ENCODE measurements at regions not wholly inside any gene's neighbourhood (a gene's known extent, or its start where the extent isn't known, plus 50 kb on each side); places are given as distances from the start of the nearest gene placed in this dataset.

DNA sequence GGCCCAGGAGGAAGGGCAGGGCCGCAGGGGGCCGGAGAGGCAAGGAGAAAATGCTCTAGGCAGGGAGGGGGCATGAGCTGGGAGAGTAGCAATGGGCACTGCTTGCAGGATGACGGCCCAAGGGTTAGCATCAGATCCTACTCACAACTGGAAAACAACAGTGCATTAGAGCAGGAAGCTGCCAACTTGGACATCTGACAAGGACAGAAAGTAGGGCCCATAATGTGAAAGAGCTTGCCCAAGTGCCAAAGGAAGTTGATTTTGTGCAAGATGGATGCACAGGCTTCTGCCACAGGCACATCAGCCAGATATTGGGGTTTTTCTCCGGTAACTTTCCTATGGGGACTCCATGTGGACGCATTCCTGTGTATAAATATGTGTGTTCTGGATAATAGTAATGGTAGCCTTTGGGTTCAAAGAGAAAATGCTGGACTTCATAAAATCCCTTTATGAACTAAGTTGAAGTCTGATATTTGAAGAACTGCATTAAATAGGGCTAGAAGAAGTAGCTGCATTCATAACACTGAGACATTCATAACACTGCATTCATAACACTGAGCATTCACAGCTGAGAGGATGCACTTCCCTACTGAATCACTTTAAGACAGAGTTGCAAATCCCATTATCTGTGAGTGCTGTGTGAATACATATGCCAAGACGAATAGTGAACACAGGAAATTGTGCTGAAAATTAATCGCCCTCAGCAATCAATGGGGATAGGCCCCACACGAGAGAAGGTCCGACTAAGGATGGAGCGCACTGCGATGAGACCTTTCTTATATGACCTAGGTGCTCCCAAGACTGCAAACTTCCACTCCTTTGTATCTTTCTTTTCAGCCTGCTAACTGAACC is 235.6 kb upstream of the PRDM1 start:
- no peak for ATAC-seq (ENCODE audit: low read depth)
- Mint-ChIP-seq H3K36me3 (no peaks in the 10 kb centered on the region), H3K4me1 (no peaks in the 10 kb centered on the region), H3K27me3 (peaks cover 3% of the 10 kb centered on the region), H3K27ac (no peak overlapping the region), H3K9me3 (peaks cover 1% of the 10 kb centered on the region), H3K4me3 (no peak overlapping the region)
- POLR2A ChIA-PET: no interaction called here
- DNase-seq: no peak

DNA sequence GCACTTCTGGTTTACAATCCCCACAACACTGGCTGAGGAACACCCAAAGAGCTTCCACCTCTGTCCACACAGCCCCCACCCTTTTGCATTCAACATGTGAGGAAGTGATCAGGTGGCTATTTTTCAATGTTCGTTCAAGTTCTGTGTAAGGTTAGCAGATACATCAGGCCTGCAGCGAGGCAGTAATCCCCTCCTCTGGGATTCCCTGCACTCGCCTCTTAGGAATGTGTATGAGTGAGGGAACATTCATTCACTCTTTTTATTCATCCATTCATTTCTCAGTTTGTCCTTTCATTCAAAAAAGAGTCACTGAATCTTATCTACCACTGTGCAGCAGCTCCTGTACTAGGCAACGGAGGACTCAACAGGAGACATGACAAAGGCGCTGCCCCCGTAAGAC is 236.4 kb upstream of the PRDM1 start:
- DNase-seq (no peak), ATAC-seq (ENCODE audit: low read depth) (no peak)
- no peaks in the 10 kb centered on the region for H3K36me3 Mint-ChIP-seq
- H3K9me3 Mint-ChIP-seq: peaks cover 1% of the 10 kb centered on the region
- no peak overlapping the region for H3K27ac Mint-ChIP-seq
- POLR2A ChIA-PET: no interaction called here
- peaks cover 3% of the 10 kb centered on the region for H3K27me3 Mint-ChIP-seq
- no peaks in the 10 kb centered on the region for H3K4me1 Mint-ChIP-seq
- H3K4me3 Mint-ChIP-seq: no peak overlapping the region

GRCh38 chr6:105847433-105847832 is 238.7 kb upstream of the PRDM1 start:
- ATAC-seq (ENCODE audit: low read depth) (no peak), DNase-seq (no peak)
- Mint-ChIP-seq H3K4me1 (no peaks in the 10 kb centered on the region), H3K36me3 (no peaks in the 10 kb centered on the region), H3K9me3 (no peaks in the 10 kb centered on the region), H3K27me3 (peaks cover 7% of the 10 kb centered on the region), H3K27ac (no peak overlapping the region), H3K4me3 (no peak overlapping the region)
- POLR2A ChIA-PET: no interaction called here

- H3K9me3 Mint-ChIP-seq: no peaks in the 10 kb centered on the region
- no peak overlapping the region for H3K4me3 Mint-ChIP-seq
- POLR2A ChIA-PET: no interaction called here
- no peak for DNase-seq
- H3K27ac Mint-ChIP-seq: no peak overlapping the region
- ATAC-seq (ENCODE audit: low read depth): no peak
- peaks cover 14% of the 10 kb centered on the region for H3K27me3 Mint-ChIP-seq
- H3K36me3 Mint-ChIP-seq: peaks cover 1% of the 10 kb centered on the region
- no peaks in the 10 kb centered on the region for H3K4me1 Mint-ChIP-seq
Measured at GRCh38 chr6:105844275-105844883, 241.8 kb upstream of the PRDM1 start.

DNA sequence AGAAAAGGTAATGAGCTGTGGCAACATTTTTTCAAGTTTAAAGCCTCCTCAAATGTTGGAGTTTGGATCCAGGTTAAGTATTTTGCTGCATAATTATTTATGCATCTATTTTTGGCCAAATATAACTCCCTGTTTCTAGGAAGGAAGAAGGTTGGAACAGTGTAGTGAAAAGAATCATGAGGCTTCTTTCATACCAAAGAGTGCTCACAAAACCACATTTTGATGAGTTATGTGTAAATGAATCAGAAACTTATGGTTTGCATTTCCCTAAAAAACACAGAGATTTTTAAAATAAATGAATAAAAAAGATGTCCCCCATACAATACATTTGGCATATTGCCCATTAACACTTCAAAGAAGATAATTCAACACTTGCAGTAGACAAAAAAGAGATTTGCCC is 246.9 kb upstream of the PRDM1 start:
- Mint-ChIP-seq H3K9me3 (no peaks in the 10 kb centered on the region), H3K4me3 (no peak overlapping the region), H3K4me1 (no peaks in the 10 kb centered on the region), H3K27me3 (peaks cover 13% of the 10 kb centered on the region), H3K36me3 (peaks cover 3% of the 10 kb centered on the region), H3K27ac (no peak overlapping the region)
- POLR2A ChIA-PET: no interaction called here
- no peak for DNase-seq
- ATAC-seq (ENCODE audit: low read depth): no peak

DNA sequence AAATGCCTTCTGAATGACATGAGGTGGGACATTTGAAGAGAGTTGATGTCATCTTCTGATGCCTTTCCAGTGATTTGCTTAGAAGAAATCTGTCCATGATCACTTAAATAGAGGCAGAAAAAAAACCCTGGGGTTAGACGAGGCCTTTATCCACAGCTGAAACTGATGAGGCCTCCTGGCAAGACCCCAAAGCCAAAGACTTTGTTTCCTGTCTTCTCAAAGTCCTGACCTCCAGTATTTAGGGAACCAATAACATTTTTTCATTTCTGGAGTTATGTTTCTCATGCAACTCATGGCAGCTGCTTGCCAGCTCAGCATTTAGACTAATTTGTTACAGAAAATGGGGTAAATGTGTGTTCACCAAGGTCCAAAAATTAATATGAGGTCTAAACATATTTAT is 248.0 kb upstream of the PRDM1 start:
- no peak for DNase-seq
- Mint-ChIP-seq H3K4me3 (no peak overlapping the region), H3K27me3 (peaks cover 10% of the 10 kb centered on the region), H3K9me3 (no peaks in the 10 kb centered on the region), H3K27ac (no peak overlapping the region), H3K4me1 (no peaks in the 10 kb centered on the region), H3K36me3 (peaks cover 3% of the 10 kb centered on the region)
- POLR2A ChIA-PET: no interaction called here
- ATAC-seq (ENCODE audit: low read depth): no peak

DNA sequence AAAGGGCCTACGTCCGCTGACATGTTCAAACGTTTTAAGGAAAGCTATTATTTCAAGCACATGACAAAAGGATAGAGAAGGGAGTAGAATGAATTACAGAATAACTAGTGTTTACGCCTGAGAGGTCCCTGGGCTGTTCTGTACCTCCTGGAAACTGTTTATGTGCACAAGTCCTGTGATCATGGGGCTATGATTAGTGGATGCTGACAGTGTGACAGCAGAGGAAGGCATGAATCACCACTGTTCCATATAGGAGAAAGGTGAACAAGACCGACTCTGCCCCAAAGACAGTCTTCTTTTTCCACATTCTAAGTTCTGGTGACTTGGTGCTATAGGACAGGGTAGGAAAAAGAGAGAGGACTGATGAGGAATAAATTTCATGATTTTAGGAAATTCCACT is 249.2 kb upstream of the PRDM1 start:
- DNase-seq (no peak), ATAC-seq (ENCODE audit: low read depth) (no peak)
- peaks cover 10% of the 10 kb centered on the region for H3K27me3 Mint-ChIP-seq
- no peaks in the 10 kb centered on the region for H3K9me3 Mint-ChIP-seq
- no peaks in the 10 kb centered on the region for H3K4me1 Mint-ChIP-seq
- no peak overlapping the region for H3K4me3 Mint-ChIP-seq
- H3K36me3 Mint-ChIP-seq: peaks cover 3% of the 10 kb centered on the region
- POLR2A ChIA-PET: no interaction called here
- H3K27ac Mint-ChIP-seq: no peak overlapping the region

DNA sequence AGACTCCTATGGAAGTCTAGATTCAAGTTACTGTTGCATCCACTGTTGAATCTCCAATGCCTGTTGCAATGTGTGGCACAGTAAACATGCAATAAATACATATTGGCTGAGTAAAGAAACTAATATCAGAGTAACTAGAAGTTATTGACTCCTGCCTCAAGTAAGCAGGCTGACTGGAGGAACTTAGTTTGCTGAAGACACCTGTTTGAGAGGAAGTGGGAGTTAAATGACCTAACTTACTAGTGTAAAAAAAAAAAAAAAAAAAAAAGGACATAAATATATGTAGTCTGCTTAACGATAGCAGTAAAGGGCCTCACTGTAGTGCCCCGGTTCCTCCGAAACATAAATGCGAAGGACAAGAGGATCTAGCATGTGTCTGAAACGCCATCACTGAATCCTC is 249.8 kb upstream of the PRDM1 start:
- POLR2A ChIA-PET: no interaction called here
- H3K4me3 Mint-ChIP-seq: no peak overlapping the region
- H3K27me3 Mint-ChIP-seq: peaks cover 10% of the 10 kb centered on the region

GRCh38 chr6:105835373-105835772 is 250.8 kb upstream of the PRDM1 start:
- no peak for DNase-seq
- H3K27me3 Mint-ChIP-seq: peaks cover 7% of the 10 kb centered on the region
- POLR2A ChIA-PET: no interaction called here
- no peaks in the 10 kb centered on the region for H3K9me3 Mint-ChIP-seq
- H3K27ac Mint-ChIP-seq: no peak overlapping the region
- H3K4me1 Mint-ChIP-seq: no peaks in the 10 kb centered on the region
- H3K36me3 Mint-ChIP-seq: peaks cover 5% of the 10 kb centered on the region
- no peak for ATAC-seq (ENCODE audit: low read depth)
- no peak overlapping the region for H3K4me3 Mint-ChIP-seq

More for the DNA sequence above, 249.8 kb upstream of the PRDM1 start:
- DNase-seq (no peak), ATAC-seq (ENCODE audit: low read depth) (no peak)
- H3K36me3 Mint-ChIP-seq: peaks cover 5% of the 10 kb centered on the region
- no peaks in the 10 kb centered on the region for H3K4me1 Mint-ChIP-seq
- H3K27ac Mint-ChIP-seq: no peak overlapping the region
- no peaks in the 10 kb centered on the region for H3K9me3 Mint-ChIP-seq

DNA sequence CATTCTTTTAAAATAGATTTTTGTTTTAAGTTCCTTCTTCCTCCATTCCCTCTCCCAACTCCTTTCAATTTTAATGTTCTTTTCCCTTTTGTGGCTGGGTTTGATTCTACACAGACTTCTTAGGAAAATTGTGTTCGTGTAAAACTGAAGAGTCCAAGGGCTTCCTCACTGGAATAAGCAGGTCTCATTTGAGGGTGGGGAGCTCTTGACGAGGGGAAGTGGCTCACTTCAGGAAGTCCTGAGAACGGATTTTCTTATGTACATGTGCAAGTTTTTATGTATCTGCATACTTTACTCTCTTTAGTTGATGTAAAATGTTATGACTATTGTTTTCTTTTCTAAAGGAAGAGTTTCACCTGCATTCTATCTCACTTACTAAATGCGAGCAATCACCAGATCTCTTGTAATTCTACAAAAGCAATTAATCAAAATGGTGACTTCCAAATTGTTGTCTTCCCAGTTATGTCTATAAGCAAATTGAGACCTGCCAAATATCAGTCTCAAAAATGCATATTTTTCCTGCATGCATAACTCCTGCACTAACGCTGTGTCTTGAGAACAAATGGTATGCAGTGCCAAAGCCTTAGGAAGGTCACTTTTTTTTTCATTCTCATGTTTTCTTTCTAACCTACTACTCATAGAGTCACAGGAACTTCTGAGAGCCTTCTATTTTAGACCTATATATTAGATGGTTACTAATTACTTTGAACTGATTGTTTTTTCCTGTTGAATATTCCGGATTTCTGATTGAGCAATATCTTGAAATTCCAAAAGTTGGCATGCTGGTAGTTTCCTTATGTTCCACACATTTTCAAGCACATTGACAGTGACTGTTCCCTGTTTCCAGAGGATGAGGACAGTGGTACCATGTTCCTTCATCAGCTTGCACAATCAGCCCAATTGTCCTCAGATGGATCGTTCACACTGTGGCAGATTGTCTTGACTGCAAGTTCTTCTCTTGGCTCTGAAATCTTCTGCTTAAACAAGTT is 251.9 kb upstream of the PRDM1 start:
- Mint-ChIP-seq H3K27me3 (peaks cover 2% of the 10 kb centered on the region), H3K4me3 (no peak overlapping the region), H3K27ac (no peak overlapping the region), H3K4me1 (no peaks in the 10 kb centered on the region), H3K36me3 (peaks cover 3% of the 10 kb centered on the region), H3K9me3 (no peaks in the 10 kb centered on the region)
- POLR2A ChIA-PET: no interaction called here
- no peak for DNase-seq
- ATAC-seq (ENCODE audit: low read depth): no peak

DNA sequence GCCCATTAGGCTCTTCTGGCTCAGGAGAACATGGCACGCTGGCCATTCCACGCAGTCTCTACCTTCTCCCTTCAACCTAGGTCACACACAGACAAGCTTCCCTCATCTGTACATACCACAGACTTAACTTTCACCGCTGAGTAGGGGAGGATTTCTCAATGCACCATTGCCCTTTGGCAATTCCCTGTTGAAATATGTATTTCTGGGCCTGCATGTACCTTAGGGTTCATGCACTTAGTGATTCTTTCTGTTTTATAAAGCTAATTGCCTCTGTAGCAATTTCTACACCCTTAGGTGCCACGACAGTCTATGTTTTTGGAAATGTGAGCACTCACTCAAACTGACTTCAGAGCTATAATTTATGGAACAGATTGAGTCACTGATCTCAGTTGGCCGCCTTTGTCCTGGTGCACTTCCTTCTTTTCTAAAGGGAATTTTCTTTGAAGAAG is 253.8 kb upstream of the PRDM1 start:
- Mint-ChIP-seq H3K36me3 (peaks cover 3% of the 10 kb centered on the region), H3K27ac (no peak overlapping the region), H3K27me3 (no peaks in the 10 kb centered on the region), H3K4me3 (no peak overlapping the region), H3K4me1 (no peaks in the 10 kb centered on the region), H3K9me3 (no peaks in the 10 kb centered on the region)
- ATAC-seq (ENCODE audit: low read depth) (no peak), DNase-seq (no peak)
- POLR2A ChIA-PET: no interaction called here

DNA sequence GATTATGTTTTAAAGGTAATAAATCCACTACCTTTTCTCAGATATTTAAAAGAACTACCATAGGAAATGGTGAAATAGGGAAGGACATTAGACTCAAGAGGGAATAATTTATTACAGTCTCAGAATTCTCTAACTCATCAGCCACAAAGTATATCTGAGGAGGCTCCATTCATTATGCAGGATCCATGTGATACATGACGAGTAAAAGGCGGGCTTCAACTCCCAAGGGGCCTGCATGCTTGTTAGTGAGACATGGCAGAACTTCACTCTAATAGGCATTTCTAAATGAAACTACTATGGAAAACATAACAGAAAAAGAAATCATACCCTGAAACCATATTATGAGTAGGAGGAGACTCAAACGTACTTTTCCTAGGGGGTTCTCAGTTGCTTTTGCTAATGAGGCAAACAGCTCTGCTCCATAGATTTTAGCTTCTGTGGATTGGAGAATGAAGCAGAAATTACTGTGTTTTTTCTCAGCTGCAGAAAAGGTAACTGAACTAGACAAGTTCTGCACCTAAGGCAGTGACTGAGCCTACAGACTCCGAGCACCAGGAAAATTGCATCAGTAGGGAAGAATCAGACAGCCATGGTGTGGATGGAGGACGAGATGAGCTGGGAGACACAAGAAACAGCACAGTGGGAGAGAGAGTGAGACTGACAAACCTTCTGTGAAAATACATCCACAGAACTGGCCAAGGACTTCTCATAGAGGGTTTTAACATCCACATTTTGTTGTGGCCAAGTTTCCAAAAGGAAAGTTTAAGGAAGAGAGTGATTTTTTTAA is 254.6 kb upstream of the PRDM1 start:
- POLR2A ChIA-PET: interaction anchor here (0.8 kb wide), 1 partner anchor 287 kb away, joined by 6 read pairs; no protein-coding TSS in a partner anchor
- H3K27ac Mint-ChIP-seq: no peak overlapping the region
- H3K27me3 Mint-ChIP-seq: peaks cover 4% of the 10 kb centered on the region
- no peaks in the 10 kb centered on the region for H3K9me3 Mint-ChIP-seq
- no peaks in the 10 kb centered on the region for H3K4me1 Mint-ChIP-seq
- no peak for DNase-seq
- ATAC-seq (ENCODE audit: low read depth): no peak
- H3K36me3 Mint-ChIP-seq: peaks cover 3% of the 10 kb centered on the region
- H3K4me3 Mint-ChIP-seq: no peak overlapping the region

DNA sequence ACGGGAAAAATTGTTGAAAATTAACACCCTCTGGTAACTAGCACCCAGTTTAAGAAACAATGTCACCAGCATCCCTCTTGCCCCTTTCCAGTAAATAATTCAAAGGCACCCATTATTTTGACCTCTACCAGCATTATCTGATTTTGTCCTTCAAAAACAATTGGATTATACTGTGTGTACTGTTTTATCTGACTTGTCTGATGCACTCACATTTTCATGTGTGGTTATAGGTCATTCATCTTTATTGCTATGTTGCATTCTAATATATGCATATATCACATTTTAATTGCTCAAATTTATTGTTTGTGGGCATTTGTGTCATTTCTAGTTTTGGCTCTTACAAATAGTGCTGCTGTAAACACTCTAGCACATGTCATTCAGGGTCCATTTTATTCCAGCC is 260.9 kb upstream of the PRDM1 start:
- peaks cover 2% of the 10 kb centered on the region for H3K36me3 Mint-ChIP-seq
- no peaks in the 10 kb centered on the region for H3K4me1 Mint-ChIP-seq
- DNase-seq (no peak), ATAC-seq (ENCODE audit: low read depth) (no peak)
- H3K27me3 Mint-ChIP-seq: peaks cover 11% of the 10 kb centered on the region
- H3K4me3 Mint-ChIP-seq: no peak overlapping the region
- no peak overlapping the region for H3K27ac Mint-ChIP-seq
- POLR2A ChIA-PET: no interaction called here
- peaks cover 3% of the 10 kb centered on the region for H3K9me3 Mint-ChIP-seq
